BLaER1 treated with 17β-estradiol and CSF1 and Interleukin-3, amounts not matched to agents 10 nM and 100 nM (cell line): ENCODE measurements at regions not wholly inside any gene's neighbourhood (a gene's known extent, or its start where the extent isn't known, plus 50 kb on each side); places are given as distances from the start of the nearest gene placed in this dataset.

Source experiments
- H3K27ac ChIP-seq, 11 experiments: shearing (Covaris generic); formaldehyde crosslinking; 2 replicates each; pipeline ENCODE4 v1.8.1; 2022
- H3K27me3 ChIP-seq, 11 experiments: shearing (Covaris generic); formaldehyde crosslinking; 2 replicates each; pipeline ENCODE4 v1.8.1; 2022
- H3K36me3 ChIP-seq, 11 experiments: shearing (Covaris generic); formaldehyde crosslinking; 2 replicates each; pipeline ENCODE4 v1.8.1; 2022
- H3K4me1 ChIP-seq, 10 experiments: shearing (Covaris generic); formaldehyde crosslinking; 2 replicates each; pipeline ENCODE4 v1.8.1; 2022
- H3K4me2 ChIP-seq, 11 experiments: shearing (Covaris generic); formaldehyde crosslinking; 2 replicates each; pipeline ENCODE4 v1.8.1; 2022
- H3K4me3 ChIP-seq, 10 experiments: shearing (Covaris generic); formaldehyde crosslinking; 2 replicates each; pipeline ENCODE4 v1.8.1; 2022
- H3K9ac ChIP-seq, 11 experiments: shearing (Covaris generic); formaldehyde crosslinking; 2 replicates each; pipeline ENCODE4 v1.8.1; 2022
- H3K9me3 ChIP-seq, 11 experiments: shearing (Covaris generic); formaldehyde crosslinking; replicated peaks in 1 of 11; 2 replicates each; pipeline ENCODE4 v1.8.1; 2022
- H4K20me1 ChIP-seq, 11 experiments: shearing (Covaris generic); formaldehyde crosslinking; 2 replicates each; pipeline ENCODE4 v1.8.1; 2022
- Cebpa-rat ChIP-seq, 11 experiments: shearing (Covaris generic); IDR thresholded peaks; 2 replicates each; pipeline ENCODE4 v1.8.1; 2022

DNA sequence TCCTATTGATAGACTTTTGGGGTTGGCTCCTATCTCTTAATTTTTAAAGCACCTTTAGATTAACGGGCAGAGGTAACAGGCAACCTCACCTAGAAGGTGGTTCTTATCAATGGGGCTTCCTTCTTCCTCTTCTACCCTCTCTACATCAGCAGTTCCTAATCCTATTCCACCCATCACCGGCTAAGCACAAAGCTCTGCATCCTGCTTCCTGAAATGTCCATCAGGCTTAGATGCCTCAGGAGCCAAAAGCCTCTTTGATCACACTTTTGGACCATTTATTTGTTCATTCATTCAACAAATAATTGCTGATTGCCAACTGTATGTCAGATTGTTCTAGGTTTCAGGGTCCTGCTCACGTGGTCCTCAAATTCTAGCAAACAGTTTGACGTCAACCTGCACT, 586.0 kb downstream of the TOX3 start:
- Histone ChIP-seq H3K4me2 (no peak overlapping the region), H3K36me3 (no peaks in the 10 kb centered on the region), H3K27ac (no peak overlapping the region), H3K9ac (no peak overlapping the region), H3K4me1 (no peaks in the 10 kb centered on the region), H3K9me3 (no peaks in the 10 kb centered on the region), H3K4me3 (no peak overlapping the region), H3K27me3 (no peaks in the 10 kb centered on the region), H4K20me1 (no peaks in the 10 kb centered on the region)
- no peak for TF ChIP-seq Cebpa-rat (IDR thresholded peaks at IDR 0.05)

- no peak for TF ChIP-seq Cebpa-rat (IDR thresholded peaks at IDR 0.05)
- no peak overlapping the region for H3K4me3 ChIP-seq
- no peaks in the 10 kb centered on the region for H4K20me1 ChIP-seq
- no peaks in the 10 kb centered on the region for H3K27me3 ChIP-seq
- H3K9me3 ChIP-seq, result no peaks in the 10 kb centered on the region
- no peak overlapping the region for H3K4me2 ChIP-seq
- no peak overlapping the region for H3K9ac ChIP-seq
- no peaks in the 10 kb centered on the region for H3K4me1 ChIP-seq
- no peaks in the 10 kb centered on the region for H3K36me3 ChIP-seq
- no peak overlapping the region for H3K27ac ChIP-seq
Measured at GRCh38 chr16:51953286-51953985, 593.5 kb downstream of the TOX3 start.

DNA sequence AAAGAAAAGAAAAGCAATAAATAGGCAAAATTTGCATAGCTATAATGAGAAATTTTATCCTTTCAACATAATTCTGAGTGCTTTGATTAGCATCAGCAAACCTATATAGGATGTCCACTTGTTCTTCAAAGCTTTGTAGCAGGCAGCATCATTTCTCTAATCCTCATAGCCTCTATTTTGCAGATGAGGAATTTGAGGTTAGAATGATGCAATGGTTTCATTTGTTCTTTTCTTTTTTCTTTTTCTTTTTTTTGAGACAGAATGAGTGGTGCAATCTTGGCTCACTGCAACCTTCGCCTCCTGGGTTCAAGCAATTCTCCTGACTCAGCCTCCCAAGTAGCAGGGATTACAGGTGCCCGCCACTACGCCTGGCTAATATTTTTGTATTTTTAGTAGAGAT, 594.4 kb downstream of the TOX3 start:
- Histone ChIP-seq H3K4me1 (no peaks in the 10 kb centered on the region), H3K4me2 (no peak overlapping the region), H3K9me3 (no peaks in the 10 kb centered on the region), H3K27me3 (no peaks in the 10 kb centered on the region), H4K20me1 (no peaks in the 10 kb centered on the region), H3K4me3 (no peak overlapping the region), H3K36me3 (no peaks in the 10 kb centered on the region), H3K9ac (no peak overlapping the region), H3K27ac (no peak overlapping the region)
- TF ChIP-seq Cebpa-rat (IDR thresholded peaks at IDR 0.05), result no peak

GRCh38 chr16:51951668-51952298, 595.2 kb downstream of the TOX3 start:
- Histone ChIP-seq H3K4me2 (no peak overlapping the region), H3K36me3 (no peaks in the 10 kb centered on the region), H3K4me3 (no peak overlapping the region), H3K27me3 (no peaks in the 10 kb centered on the region), H3K9me3 (no peaks in the 10 kb centered on the region), H4K20me1 (no peaks in the 10 kb centered on the region), H3K27ac (no peak overlapping the region), H3K4me1 (no peaks in the 10 kb centered on the region), H3K9ac (no peak overlapping the region)
- no peak for TF ChIP-seq Cebpa-rat (IDR thresholded peaks at IDR 0.05)

DNA sequence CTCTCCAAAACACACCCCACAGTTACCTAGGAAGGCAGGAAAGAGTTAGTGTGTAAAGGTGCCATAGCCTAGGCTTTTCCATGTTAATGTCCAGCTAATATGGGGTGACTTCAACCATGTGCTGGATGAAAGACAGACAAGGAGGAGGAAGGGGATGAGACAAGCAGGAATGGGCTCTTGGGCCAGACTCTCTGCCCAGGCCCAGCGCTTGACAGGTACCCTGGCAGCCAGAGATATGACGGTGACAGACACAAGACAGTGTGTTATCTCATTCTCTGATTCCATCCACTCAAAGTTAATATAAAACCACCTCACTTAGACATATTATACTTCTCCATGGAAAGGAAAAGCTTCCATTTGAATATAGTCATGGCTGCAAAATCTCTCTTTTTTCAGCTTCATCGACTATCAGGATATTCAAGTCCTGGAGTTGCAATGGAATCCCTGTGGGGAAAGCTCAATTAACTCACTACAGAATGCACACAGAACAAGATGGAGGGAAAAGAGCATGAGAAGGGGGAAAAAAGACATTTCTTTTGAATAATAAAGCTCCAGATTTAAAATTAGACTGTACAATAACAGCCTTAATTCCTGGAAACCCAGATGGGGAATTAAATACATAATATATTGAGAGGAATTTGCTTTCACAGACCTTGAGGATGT, 596.7 kb downstream of the TOX3 start:
- Histone ChIP-seq H3K36me3 (no peaks in the 10 kb centered on the region), H3K27ac (no peak overlapping the region), H3K4me2 (no peak overlapping the region), H3K4me1 (no peaks in the 10 kb centered on the region), H3K4me3 (no peak overlapping the region), H3K27me3 (no peaks in the 10 kb centered on the region), H3K9me3 (no peaks in the 10 kb centered on the region), H4K20me1 (no peaks in the 10 kb centered on the region), H3K9ac (no peak overlapping the region)
- TF ChIP-seq Cebpa-rat (IDR thresholded peaks at IDR 0.05), result no peak

GRCh38 chr16:51949282-51949681, 597.7 kb downstream of the TOX3 start:
- TF ChIP-seq Cebpa-rat (IDR thresholded peaks at IDR 0.05), result no peak
- no peaks in the 10 kb centered on the region for H3K4me1 ChIP-seq
- no peak overlapping the region for H3K4me3 ChIP-seq
- H3K27me3 ChIP-seq, result no peaks in the 10 kb centered on the region
- no peak overlapping the region for H3K9ac ChIP-seq
- H3K36me3 ChIP-seq, result no peaks in the 10 kb centered on the region
- H3K27ac ChIP-seq, result no peak overlapping the region
- no peaks in the 10 kb centered on the region for H4K20me1 ChIP-seq
- no peak overlapping the region for H3K4me2 ChIP-seq
- no peaks in the 10 kb centered on the region for H3K9me3 ChIP-seq

DNA sequence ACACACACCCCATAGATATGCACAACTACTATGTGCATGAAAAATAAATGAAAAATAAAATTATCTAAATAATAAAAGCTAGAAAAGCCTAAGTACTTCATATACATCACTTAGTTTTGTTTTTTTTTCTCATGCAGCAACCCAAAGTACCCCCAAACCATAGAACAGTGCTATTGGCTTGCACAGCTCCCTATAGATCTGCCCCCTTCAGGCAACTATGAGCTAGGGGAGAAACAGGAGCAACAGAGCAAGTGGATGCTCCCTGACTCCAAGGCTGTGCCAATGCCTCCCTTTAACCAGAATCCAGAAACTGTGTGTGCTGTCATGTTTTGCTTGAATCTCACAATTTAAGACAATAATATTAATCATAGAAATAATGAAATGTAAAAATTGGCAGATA, 605.5 kb downstream of the TOX3 start:
- Histone ChIP-seq H3K9me3 (no peaks in the 10 kb centered on the region), H3K27me3 (no peaks in the 10 kb centered on the region), H3K36me3 (no peaks in the 10 kb centered on the region), H3K4me1 (no peaks in the 10 kb centered on the region), H3K27ac (no peak overlapping the region), H4K20me1 (no peaks in the 10 kb centered on the region), H3K4me2 (no peak overlapping the region), H3K9ac (no peak overlapping the region), H3K4me3 (no peak overlapping the region)
- no peak for TF ChIP-seq Cebpa-rat (IDR thresholded peaks at IDR 0.05)

DNA sequence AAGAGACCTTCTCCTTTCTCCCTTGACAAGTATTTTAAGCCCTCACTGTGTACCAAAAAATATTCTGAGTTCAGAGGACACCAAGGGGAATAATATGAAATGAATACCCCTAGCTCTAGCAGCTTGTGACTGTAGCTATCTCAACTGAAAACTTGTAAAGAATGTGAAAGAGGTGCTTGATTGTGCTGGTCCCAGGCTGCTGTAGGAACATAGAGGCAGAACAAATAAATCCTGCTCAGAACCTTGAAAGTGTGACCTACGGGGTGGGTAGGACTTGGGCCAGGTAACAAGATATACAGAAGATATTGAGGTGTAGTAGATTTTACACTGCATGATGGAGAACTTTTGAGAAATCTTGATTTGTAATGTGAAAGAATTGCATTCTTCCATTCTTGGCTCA, 606.8 kb downstream of the TOX3 start:
- Histone ChIP-seq H3K27me3 (no peaks in the 10 kb centered on the region), H3K4me2 (no peak overlapping the region), H3K9me3 (no peaks in the 10 kb centered on the region), H3K9ac (no peak overlapping the region), H3K36me3 (no peaks in the 10 kb centered on the region), H4K20me1 (no peaks in the 10 kb centered on the region), H3K4me3 (no peak overlapping the region), H3K4me1 (no peaks in the 10 kb centered on the region), H3K27ac (no peak overlapping the region)
- TF ChIP-seq Cebpa-rat (IDR thresholded peaks at IDR 0.05), result no peak

- Histone ChIP-seq H3K4me3 (no peak overlapping the region), H3K4me2 (no peak overlapping the region), H3K9ac (no peak overlapping the region), H3K36me3 (no peaks in the 10 kb centered on the region), H4K20me1 (no peaks in the 10 kb centered on the region), H3K4me1 (no peaks in the 10 kb centered on the region), H3K27me3 (no peaks in the 10 kb centered on the region), H3K9me3 (no peaks in the 10 kb centered on the region), H3K27ac (no peak overlapping the region)
- no peak for TF ChIP-seq Cebpa-rat (IDR thresholded peaks at IDR 0.05)
Measured at GRCh38 chr16:51939378-51939871, 607.5 kb downstream of the TOX3 start.

DNA sequence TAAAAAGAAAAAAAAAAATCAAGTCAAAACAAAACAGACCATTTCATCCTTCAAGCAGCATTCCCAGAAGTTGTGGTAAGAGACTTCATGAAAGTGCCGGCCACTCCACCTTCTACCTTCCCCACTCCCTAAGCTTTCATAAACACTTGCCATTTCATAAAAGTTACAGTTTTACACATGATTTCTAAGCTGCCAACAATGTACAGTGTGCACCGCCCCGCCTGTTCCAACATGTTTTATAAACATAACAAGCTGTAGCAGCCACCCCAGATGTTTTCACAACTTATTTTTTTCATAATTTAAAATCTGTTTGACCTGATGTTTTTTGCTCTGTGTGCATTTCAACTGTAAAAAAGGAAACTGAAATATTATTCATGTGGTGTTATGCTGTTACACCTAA, 608.1 kb downstream of the TOX3 start:
- Histone ChIP-seq H3K4me3 (no peak overlapping the region), H3K4me2 (no peak overlapping the region), H4K20me1 (no peaks in the 10 kb centered on the region), H3K36me3 (no peaks in the 10 kb centered on the region), H3K9me3 (no peaks in the 10 kb centered on the region), H3K27ac (no peak overlapping the region), H3K9ac (no peak overlapping the region), H3K27me3 (no peaks in the 10 kb centered on the region), H3K4me1 (no peaks in the 10 kb centered on the region)
- TF ChIP-seq Cebpa-rat (IDR thresholded peaks at IDR 0.05), result no peak
